SH-SY5Y (cell line): ENCODE measurements at regions not wholly inside any gene's neighbourhood (a gene's known extent, or its start where the extent isn't known, plus 50 kb on each side); places are given as distances from the start of the nearest gene placed in this dataset.

ENCODE experiments used
- GATA2 ChIP-seq: IDR thresholded peaks from 2 replicates; pipeline ENCODE4 v1.6.1; 2011; ENCODE audit warnings: mild to moderate bottlenecking, low read depth, low read length
- GATA3 ChIP-seq: IDR thresholded peaks from 2 replicates; pipeline ENCODE4 v1.6.1; 2011; ENCODE audit warnings: low read depth, mild to moderate bottlenecking, low read length, moderate library complexity

GRCh38 chr18:77974329-77974728 lies 724.7 kb downstream of the GALR1 start:
- TF ChIP-seq GATA2 (no peak), GATA3 (no peak)
